SK-N-SH treated with all-trans-retinoic acid at 6 μM for 48 hours (cell line): ENCODE measurements at regions not wholly inside any gene's neighbourhood (a gene's known extent, or its start where the extent isn't known, plus 50 kb on each side); places are given as distances from the start of the nearest gene placed in this dataset.

Experiments
- ATAC-seq: fragments of 200-7000 bp; cut with Tn5 transposase; 3 replicates; pipeline ENCODE4 v1.9.1; 2020; ENCODE audit warnings: mild to moderate bottlenecking, moderate library complexity
- BACH2 ChIP-seq: fragments of 250-450 bp; sonication (Bioruptor Pico); IDR thresholded peaks from 2 replicates; pipeline ENCODE4 v1.9.0; 2021; ENCODE audit warnings: mild to moderate bottlenecking, borderline replicate concordance
- CSDC2 ChIP-seq: fragments of 250-450 bp; sonication (Bioruptor Pico); IDR thresholded peaks from 2 replicates; pipeline ENCODE4 v1.5.0; 2020; ENCODE audit warnings: mild to moderate bottlenecking, moderate library complexity
- CSRNP3 ChIP-seq: fragments of 250-450 bp; sonication (Bioruptor Pico); IDR thresholded peaks from 2 replicates; pipeline ENCODE4 v1.5.1; 2021; ENCODE audit warnings: mild to moderate bottlenecking, moderate library complexity
- ESRRG ChIP-seq: fragments of 250-450 bp; sonication (Bioruptor Pico); IDR thresholded peaks from 2 replicates; pipeline ENCODE4 v1.6.1; 2021; ENCODE audit warnings: mild to moderate bottlenecking
- GLIS3 ChIP-seq: fragments of 250-450 bp; sonication (Bioruptor Pico); IDR thresholded peaks from 2 replicates; pipeline ENCODE4 v1.5.0; 2020; ENCODE audit warnings: mild to moderate bottlenecking, moderate library complexity
- ISL1 ChIP-seq: fragments of 250-450 bp; sonication (Bioruptor Pico); IDR thresholded peaks from 2 replicates; pipeline ENCODE4 v2.1.2; 2022; ENCODE audit warnings: mild to moderate bottlenecking, moderate library complexity
- OSR1 ChIP-seq: fragments of 250-450 bp; sonication (Bioruptor Pico); IDR thresholded peaks from 2 replicates; pipeline ENCODE4 v1.8.0; 2022; ENCODE audit warnings: moderate library complexity, mild to moderate bottlenecking, inconsistent platforms
- PATZ1 ChIP-seq: fragments of 250-450 bp; sonication (Bioruptor Pico); IDR thresholded peaks from 2 replicates; pipeline ENCODE4 v1.8.0; 2020; ENCODE audit warnings: mild to moderate bottlenecking, moderate library complexity, borderline replicate concordance
- POU6F1 ChIP-seq: fragments of 250-450 bp; sonication (Bioruptor Pico); IDR thresholded peaks from 2 replicates; pipeline ENCODE4 v1.8.0; 2021; ENCODE audit warnings: low read depth, mild to moderate bottlenecking, moderate library complexity, borderline replicate concordance
- PPARA ChIP-seq: fragments of 250-450 bp; sonication (Bioruptor Pico); IDR thresholded peaks from 2 replicates; pipeline ENCODE4 v1.5.0; 2020; ENCODE audit warnings: mild to moderate bottlenecking, borderline replicate concordance
- SNAI2 ChIP-seq: fragments of 250-450 bp; sonication (Bioruptor Pico); IDR thresholded peaks from 2 replicates; pipeline ENCODE4 v1.5.0; 2020; ENCODE audit warnings: mild to moderate bottlenecking, moderate library complexity
- TCF4 ChIP-seq: fragments of 250-450 bp; sonication (Bioruptor Pico); IDR thresholded peaks from 2 replicates; pipeline ENCODE4 v1.8.0; 2021; ENCODE audit warnings: mild to moderate bottlenecking, moderate library complexity, borderline replicate concordance
- TOX ChIP-seq: fragments of 250-450 bp; sonication (Bioruptor Pico); IDR thresholded peaks from 2 replicates; pipeline ENCODE4 v1.8.0; 2021; ENCODE audit warnings: mild to moderate bottlenecking, moderate library complexity, borderline replicate concordance
- ZFP3 ChIP-seq: fragments of 250-450 bp; sonication (Bioruptor Pico); IDR thresholded peaks from 2 replicates; pipeline ENCODE4 v1.5.0; 2020; ENCODE audit warnings: mild to moderate bottlenecking, moderate library complexity
- ZFP30 ChIP-seq: fragments of 450-650 bp; formaldehyde crosslinking; IDR thresholded peaks from 2 replicates; pipeline ENCODE4 v1.5.0; 2022; ENCODE audit warnings: mild to moderate bottlenecking, moderate library complexity
- ZNF565 ChIP-seq: fragments of 450-650 bp; formaldehyde crosslinking; conservative IDR thresholded peaks from 2 replicates; pipeline ENCODE4 v1.5.0; 2020; ENCODE audit warnings: low read depth, mild to moderate bottlenecking, moderate library complexity
- ZNF70 ChIP-seq: fragments of 450-650 bp; formaldehyde crosslinking; IDR thresholded peaks from 2 replicates; pipeline ENCODE4 v1.5.0; 2020; ENCODE audit warnings: mild to moderate bottlenecking, moderate library complexity
- ZNF8 ChIP-seq: fragments of 450-650 bp; formaldehyde crosslinking; IDR thresholded peaks from 2 replicates; pipeline ENCODE4 v1.5.0; 2020; ENCODE audit warnings: mild to moderate bottlenecking, moderate library complexity
- TF ChIP-seq, protein P1 (sequence below): fragments of 250-450 bp; sonication (Bioruptor Pico); IDR thresholded peaks from 2 replicates; pipeline ENCODE4 v1.5.0; 2020; ENCODE audit warnings: mild to moderate bottlenecking, moderate library complexity
- TF ChIP-seq, protein P2 (sequence below): fragments of 250-450 bp; sonication (Bioruptor Pico); IDR thresholded peaks from 2 replicates; pipeline ENCODE4 v1.5.1; 2020; ENCODE audit warnings: low read depth, mild to moderate bottlenecking, moderate library complexity

- TF ChIP-seq, protein P1, sequence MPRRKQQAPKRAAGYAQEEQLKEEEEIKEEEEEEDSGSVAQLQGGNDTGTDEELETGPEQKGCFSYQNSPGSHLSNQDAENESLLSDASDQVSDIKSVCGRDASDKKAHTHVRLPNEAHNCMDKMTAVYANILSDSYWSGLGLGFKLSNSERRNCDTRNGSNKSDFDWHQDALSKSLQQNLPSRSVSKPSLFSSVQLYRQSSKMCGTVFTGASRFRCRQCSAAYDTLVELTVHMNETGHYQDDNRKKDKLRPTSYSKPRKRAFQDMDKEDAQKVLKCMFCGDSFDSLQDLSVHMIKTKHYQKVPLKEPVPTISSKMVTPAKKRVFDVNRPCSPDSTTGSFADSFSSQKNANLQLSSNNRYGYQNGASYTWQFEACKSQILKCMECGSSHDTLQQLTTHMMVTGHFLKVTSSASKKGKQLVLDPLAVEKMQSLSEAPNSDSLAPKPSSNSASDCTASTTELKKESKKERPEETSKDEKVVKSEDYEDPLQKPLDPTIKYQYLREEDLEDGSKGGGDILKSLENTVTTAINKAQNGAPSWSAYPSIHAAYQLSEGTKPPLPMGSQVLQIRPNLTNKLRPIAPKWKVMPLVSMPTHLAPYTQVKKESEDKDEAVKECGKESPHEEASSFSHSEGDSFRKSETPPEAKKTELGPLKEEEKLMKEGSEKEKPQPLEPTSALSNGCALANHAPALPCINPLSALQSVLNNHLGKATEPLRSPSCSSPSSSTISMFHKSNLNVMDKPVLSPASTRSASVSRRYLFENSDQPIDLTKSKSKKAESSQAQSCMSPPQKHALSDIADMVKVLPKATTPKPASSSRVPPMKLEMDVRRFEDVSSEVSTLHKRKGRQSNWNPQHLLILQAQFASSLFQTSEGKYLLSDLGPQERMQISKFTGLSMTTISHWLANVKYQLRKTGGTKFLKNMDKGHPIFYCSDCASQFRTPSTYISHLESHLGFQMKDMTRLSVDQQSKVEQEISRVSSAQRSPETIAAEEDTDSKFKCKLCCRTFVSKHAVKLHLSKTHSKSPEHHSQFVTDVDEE (CRISPR knock-in tag): no peak
- no peak for TF ChIP-seq GLIS3
- TF ChIP-seq OSR1 (CRISPR knock-in tag): no peak
- no peak for TF ChIP-seq ZNF70 (CRISPR knock-in tag)
- TF ChIP-seq ZNF565 (CRISPR knock-in tag): no peak
- no peak for TF ChIP-seq ISL1 (CRISPR knock-in tag)
- no peak for ATAC-seq
Observed at GRCh38 chr13:87827479-87827878, 156.3 kb downstream of the SLITRK5 start.

DNA sequence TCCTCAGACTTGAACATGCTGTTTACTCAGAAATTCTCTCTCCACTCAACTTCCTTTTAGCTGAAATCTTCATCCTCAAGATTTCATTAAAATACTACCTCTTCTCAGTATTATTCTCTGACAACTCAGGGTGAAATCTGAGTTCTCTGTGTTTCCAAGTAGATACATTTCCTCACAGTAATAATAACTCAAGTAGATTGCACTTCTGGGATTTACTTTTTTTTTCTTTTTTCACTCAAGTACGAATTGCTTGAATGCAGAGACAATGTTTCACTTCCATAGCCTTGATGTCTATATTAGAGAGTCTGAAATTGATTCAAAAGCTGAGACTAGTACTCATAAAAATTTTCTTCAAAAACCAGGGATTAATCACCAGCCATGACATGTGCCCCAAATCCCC lies 166.4 kb downstream of the SLITRK5 start:
- ATAC-seq: no peak

DNA sequence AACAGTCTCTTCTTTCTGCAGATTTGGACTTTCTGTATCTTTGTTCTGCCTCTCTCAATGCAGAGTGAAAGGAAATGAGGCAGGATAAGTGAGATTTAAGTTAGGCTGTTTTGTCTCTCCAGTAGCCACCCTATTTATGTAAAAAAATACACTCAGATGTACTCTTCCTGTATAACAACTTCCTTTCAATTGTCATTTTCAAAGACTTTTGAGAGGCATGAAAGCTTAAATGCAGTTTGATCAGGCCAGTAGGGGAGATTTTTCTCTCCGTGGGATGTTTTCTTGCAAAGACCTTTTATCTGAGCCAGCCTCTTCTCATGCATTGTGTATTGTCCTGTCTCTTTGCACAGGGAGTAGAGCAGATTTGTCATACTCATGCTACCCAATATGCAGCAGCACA lies 166.8 kb downstream of the SLITRK5 start:
- peak; percentile 28; the same call in 2 of the 3 replicates for ATAC-seq
- TF ChIP-seq ZFP30 (CRISPR knock-in tag): no peak
- no peak for TF ChIP-seq ISL1 (CRISPR knock-in tag)
- TF ChIP-seq, protein P2, sequence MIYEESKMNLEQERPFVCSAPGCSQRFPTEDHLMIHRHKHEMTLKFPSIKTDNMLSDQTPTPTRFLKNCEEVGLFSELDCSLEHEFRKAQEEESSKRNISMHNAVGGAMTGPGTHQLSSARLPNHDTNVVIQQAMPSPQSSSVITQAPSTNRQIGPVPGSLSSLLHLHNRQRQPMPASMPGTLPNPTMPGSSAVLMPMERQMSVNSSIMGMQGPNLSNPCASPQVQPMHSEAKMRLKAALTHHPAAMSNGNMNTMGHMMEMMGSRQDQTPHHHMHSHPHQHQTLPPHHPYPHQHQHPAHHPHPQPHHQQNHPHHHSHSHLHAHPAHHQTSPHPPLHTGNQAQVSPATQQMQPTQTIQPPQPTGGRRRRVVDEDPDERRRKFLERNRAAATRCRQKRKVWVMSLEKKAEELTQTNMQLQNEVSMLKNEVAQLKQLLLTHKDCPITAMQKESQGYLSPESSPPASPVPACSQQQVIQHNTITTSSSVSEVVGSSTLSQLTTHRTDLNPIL: no peak
- no peak for TF ChIP-seq ZNF565 (CRISPR knock-in tag)
- no peak for TF ChIP-seq TOX (CRISPR knock-in tag)
- TF ChIP-seq, protein P1 (CRISPR knock-in tag): no peak
- no peak for TF ChIP-seq POU6F1
- TF ChIP-seq SNAI2 (CRISPR knock-in tag): no peak
- TF ChIP-seq PPARA (CRISPR knock-in tag): no peak
- no peak for TF ChIP-seq ESRRG (CRISPR knock-in tag)
- no peak for TF ChIP-seq CSRNP3 (CRISPR knock-in tag)
- TF ChIP-seq TCF4 (CRISPR knock-in tag): no peak
- no peak for TF ChIP-seq BACH2 (CRISPR knock-in tag)
- TF ChIP-seq PATZ1: no peak
- no peak for TF ChIP-seq ZFP3 (CRISPR knock-in tag)
- TF ChIP-seq ZNF8: no peak
- no peak for TF ChIP-seq CSDC2 (CRISPR knock-in tag)
- TF ChIP-seq ZNF70 (CRISPR knock-in tag): no peak

More for the DNA sequence above, 166.4 kb downstream of the SLITRK5 start:
- no peak for TF ChIP-seq PATZ1
- TF ChIP-seq, all 23 proteins: peak for 0
